ENCODE measurements at regions not wholly inside any gene's neighbourhood (a gene's known extent, or its start where the extent isn't known, plus 50 kb on each side); places are given as distances from the start of the nearest gene placed in this dataset.

GRCh38 chr10:117442944-117443685 is 67.9 kb upstream of the PDZD8 start:
- H3K4me1 ChIP-seq (replicated peaks; ENCODE audit: insufficient read depth): peaks cover 23% of the 10 kb centered on the region
- no TSS peak for BruUV-seq (replicated peaks)
- H3K36me3 ChIP-seq (ENCODE audit: low read depth): no peaks in the 10 kb centered on the region
- peak overlapping the region; percentile 78 for H3K4me2 ChIP-seq
- DNase-seq: peak; percentile 52 to 59
- peak overlapping the region; percentile 34; the same call in 1 of the 2 replicates for H3K4me3 ChIP-seq
- H3K27ac ChIP-seq: peak overlapping the region; percentile 58
- TF ChIP-seq EZH2 (IDR thresholded peaks at IDR 0.05; ENCODE audit: low read depth) (no peak), CTCF (conservative IDR thresholded peaks at IDR 0.05) (peak; percentile 85)
- H4K20me1 ChIP-seq (ENCODE audit: insufficient read depth): no peaks in the 10 kb centered on the region
- no peaks in the 10 kb centered on the region for H3K27me3 ChIP-seq (ENCODE audit: insufficient read depth, low read depth)
- POLR2A ChIA-PET (ENCODE audit: unreplicated experiment): no interaction called here
- intact Hi-C loops (cut with micrococcal nuclease; ENCODE audit: unreplicated experiment): loop anchor here (1.0 to 5.0 kb wide), 2 partner anchors 226 to 798 kb away; no protein-coding TSS in a partner anchor
- H3F3A ChIP-seq (ENCODE audit: insufficient read depth, low read depth): peaks cover 21% of the 10 kb centered on the region; the same call in 1 of the 2 replicates
- CTCF ChIA-PET: interaction anchor here (0.5 to 0.7 kb wide), 6 partner anchors 18 to 1400 kb away, joined by 3 to 5 read pairs (median 4); no protein-coding TSS in a partner anchor
- H3K79me2 ChIP-seq (ENCODE audit: low read depth): no peaks in the 10 kb centered on the region
- H2AFZ ChIP-seq: peak overlapping the region; percentile 71; the same call in 1 of the 2 replicates
- H3K9me2 ChIP-seq (ENCODE audit: insufficient read depth): no peaks in the 10 kb centered on the region
- 0 out of 2 replicates have a peak, but pooled peaks cover 4% of the 10 kb centered on the region for H3K9me3 ChIP-seq (ENCODE audit: insufficient read depth, low read depth)

GRCh38 chr10:117442521-117442920 is 67.3 kb upstream of the PDZD8 start:
- H3K27me3 ChIP-seq (ENCODE audit: insufficient read depth, low read depth): no peaks in the 10 kb centered on the region
- no peaks in the 10 kb centered on the region for H3K36me3 ChIP-seq (ENCODE audit: low read depth)
- no peaks in the 10 kb centered on the region for H3K9me2 ChIP-seq (ENCODE audit: insufficient read depth)
- ChIA-PET POLR2A (ENCODE audit: unreplicated experiment) (no interaction called here), CTCF (interaction anchor here (0.6 kb wide), 1 partner anchor 215 kb away, joined by 3 read pairs; no protein-coding TSS in a partner anchor)
- H3K4me1 ChIP-seq (replicated peaks; ENCODE audit: insufficient read depth): peaks cover 23% of the 10 kb centered on the region
- TF ChIP-seq CTCF (conservative IDR thresholded peaks at IDR 0.05) (no peak), EZH2 (IDR thresholded peaks at IDR 0.05; ENCODE audit: low read depth) (no peak)
- peaks cover 21% of the 10 kb centered on the region; the same call in 1 of the 2 replicates for H3F3A ChIP-seq (ENCODE audit: insufficient read depth, low read depth)
- intact Hi-C loops (cut with micrococcal nuclease; ENCODE audit: unreplicated experiment): loop anchor here (5.0 kb wide), 1 partner anchor 225 kb away; no protein-coding TSS in a partner anchor
- no peak for DNase-seq
- peak overlapping the region; percentile 78 for H3K4me2 ChIP-seq
- H3K9me3 ChIP-seq (ENCODE audit: insufficient read depth, low read depth): 0 out of 2 replicates have a peak, but pooled peaks cover 4% of the 10 kb centered on the region
- H3K79me2 ChIP-seq (ENCODE audit: low read depth): no peaks in the 10 kb centered on the region
- H3K4me3 ChIP-seq: no peak overlapping the region
- H3K27ac ChIP-seq: peak overlapping the region; percentile 58
- no TSS peak for BruUV-seq (replicated peaks)
- no peaks in the 10 kb centered on the region for H4K20me1 ChIP-seq (ENCODE audit: insufficient read depth)
- H2AFZ ChIP-seq: peak overlapping the region; percentile 58; the same call in 1 of the 2 replicates

GRCh38 chr10:117441812-117442443 is 66.7 kb upstream of the PDZD8 start:
- H3K27me3 ChIP-seq (ENCODE audit: insufficient read depth, low read depth): no peaks in the 10 kb centered on the region
- H3K79me2 ChIP-seq (ENCODE audit: low read depth): no peaks in the 10 kb centered on the region
- H3K4me2 ChIP-seq: peak overlapping the region; percentile 78
- ChIA-PET CTCF (interaction anchor here (0.6 kb wide), 1 partner anchor 214 kb away, joined by 3 read pairs; no protein-coding TSS in a partner anchor), POLR2A (ENCODE audit: unreplicated experiment) (no interaction called here)
- peaks cover 23% of the 10 kb centered on the region for H3K4me1 ChIP-seq (replicated peaks; ENCODE audit: insufficient read depth)
- TF ChIP-seq EZH2 (IDR thresholded peaks at IDR 0.05; ENCODE audit: low read depth) (no peak), CTCF (conservative IDR thresholded peaks at IDR 0.05) (no peak)
- peak overlapping the region; percentile 58 for H3K27ac ChIP-seq
- BruUV-seq (replicated peaks): no TSS peak
- peak overlapping the region; percentile 58; the same call in 1 of the 2 replicates for H2AFZ ChIP-seq
- no peaks in the 10 kb centered on the region for H3K9me2 ChIP-seq (ENCODE audit: insufficient read depth)
- H3K9me3 ChIP-seq (ENCODE audit: insufficient read depth, low read depth): 0 out of 2 replicates have a peak, but pooled peaks cover 2% of the 10 kb centered on the region
- no peaks in the 10 kb centered on the region for H3K36me3 ChIP-seq (ENCODE audit: low read depth)
- H3K4me3 ChIP-seq: peak overlapping the region; percentile 9; the same call in 1 of the 2 replicates
- no peaks in the 10 kb centered on the region for H4K20me1 ChIP-seq (ENCODE audit: insufficient read depth)
- DNase-seq: peak in 1 of 2 experiments; percentile 79
- intact Hi-C loops (cut with micrococcal nuclease; ENCODE audit: unreplicated experiment): loop anchor here (5.0 kb wide), 1 partner anchor 225 kb away; no protein-coding TSS in a partner anchor
- H3F3A ChIP-seq (ENCODE audit: insufficient read depth, low read depth): peaks cover 21% of the 10 kb centered on the region; the same call in 1 of the 2 replicates

Measured in PC-9 (cell line).